DOHH2 (cell line): ENCODE measurements at regions not wholly inside any gene's neighbourhood (a gene's known extent, or its start where the extent isn't known, plus 50 kb on each side); places are given as distances from the start of the nearest gene placed in this dataset.

Source experiments
- H3F3A ChIP-seq: fragments of 200-600 bp; sonication (generic), shearing (Covaris generic); 2 replicates; pipeline ENCODE4 v1.6.0; 2016; ENCODE audit warnings: antibody characterized with exemption, mild to moderate bottlenecking; ENCODE audit not compliant: control insufficient read depth, insufficient read depth
- H3K27ac ChIP-seq: fragments of 200-600 bp; sonication (generic); 2 replicates; pipeline ENCODE4 v1.5.1; 2014; ENCODE audit warnings: low read depth, mild to moderate bottlenecking, low read length, moderate library complexity
- H3K27me3 ChIP-seq: fragments of 200-600 bp; sonication (generic); 2 replicates; pipeline ENCODE4 v1.6.1; 2014; ENCODE audit warnings: mild to moderate bottlenecking, low read length, mixed read lengths; ENCODE audit not compliant: control insufficient read depth
- H3K36me3 ChIP-seq: fragments of 200-600 bp; sonication (generic); 2 replicates; pipeline ENCODE4 v1.6.1; 2014; ENCODE audit warnings: mild to moderate bottlenecking, low read length, moderate library complexity, mixed read lengths; ENCODE audit not compliant: control insufficient read depth
- H3K4me1 ChIP-seq: fragments of 200-600 bp; sonication (generic); 2 replicates; pipeline ENCODE4 v1.6.1; 2014; ENCODE audit warnings: mild to moderate bottlenecking, low read length, mixed read lengths; ENCODE audit not compliant: control insufficient read depth
- H3K4me2 ChIP-seq: fragments of 200-600 bp; sonication (generic); 2 replicates; pipeline ENCODE4 v1.6.0; 2014; ENCODE audit warnings: mild to moderate bottlenecking, low read length, moderate library complexity
- H3K4me3 ChIP-seq: fragments of 200-600 bp; sonication (generic); 2 replicates; pipeline ENCODE4 v1.5.1; 2014; ENCODE audit warnings: mild to moderate bottlenecking, low read length, mixed read lengths
- H3K79me2 ChIP-seq: fragments of 200-600 bp; sonication (generic); 2 replicates; pipeline ENCODE4 v1.6.1; 2014; ENCODE audit warnings: mild to moderate bottlenecking, low read length, mixed read lengths; ENCODE audit not compliant: control insufficient read depth
- H3K9me2 ChIP-seq: fragments of 200-600 bp; sonication (generic); replicated peaks from 2 replicates; pipeline ENCODE4 v1.6.1; 2014; ENCODE audit warnings: mild to moderate bottlenecking, low read length, mixed read lengths; ENCODE audit not compliant: control insufficient read depth
- H3K9me3 ChIP-seq: fragments of 200-600 bp; sonication (generic); 2 replicates; pipeline ENCODE4 v1.6.1; 2014; ENCODE audit warnings: antibody characterized with exemption, low read length, mixed read lengths; ENCODE audit not compliant: control insufficient read depth, insufficient read depth
- H4K20me1 ChIP-seq: fragments of 200-600 bp; sonication (generic); 2 replicates; pipeline ENCODE4 v1.6.0; 2014; ENCODE audit warnings: low read depth, mild to moderate bottlenecking, antibody characterized with exemption, low read length, moderate library complexity; ENCODE audit not compliant: control insufficient read depth, insufficient read depth
- CTCF ChIP-seq: fragments of 200-600 bp; sonication (generic); IDR thresholded peaks from one replicate; pipeline ENCODE4 v1.5.1; 2014; ENCODE audit warnings: antibody characterized with exemption, mild to moderate bottlenecking, low read depth, low read length; ENCODE audit not compliant: poor library complexity, severe bottlenecking
- EZH2phosphoT487 ChIP-seq: fragments of 200-600 bp; sonication (generic); IDR thresholded peaks from 2 replicates; pipeline ENCODE4 v1.6.1; 2017; ENCODE audit warnings: borderline replicate concordance, mild to moderate bottlenecking, antibody characterized with exemption, low read length, moderate library complexity, mixed read lengths

- Histone ChIP-seq H3K9me3 (no peaks in the 10 kb centered on the region; the same call in 1 of the 2 replicates), H3K36me3 (no peaks in the 10 kb centered on the region), H3K4me3 (no peak overlapping the region), H3K4me2 (no peak overlapping the region), H3K79me2 (no peaks in the 10 kb centered on the region), H3K4me1 (no peaks in the 10 kb centered on the region), H3F3A (no peaks in the 10 kb centered on the region), H4K20me1 (no peaks in the 10 kb centered on the region), H3K27me3 (no peaks in the 10 kb centered on the region), H3K27ac (no peak overlapping the region), H3K9me2 (no peaks in the 10 kb centered on the region)
- TF ChIP-seq EZH2phosphoT487 (no peak), CTCF (no peak)
These were observed 820.9 kb upstream of the GRM7 start for GRCh38 chr3:6039971-6040370.

GRCh38 chr3:6041894-6042293, 819.0 kb upstream of the GRM7 start:
- H3K36me3 ChIP-seq = no peaks in the 10 kb centered on the region
- H4K20me1 ChIP-seq = no peaks in the 10 kb centered on the region
- H3K4me1 ChIP-seq = no peaks in the 10 kb centered on the region
- no peaks in the 10 kb centered on the region for H3K27me3 ChIP-seq
- TF ChIP-seq CTCF = no peak
- no peak for TF ChIP-seq EZH2phosphoT487
- H3K4me3 ChIP-seq = no peak overlapping the region
- H3K79me2 ChIP-seq = no peaks in the 10 kb centered on the region
- no peaks in the 10 kb centered on the region for H3K9me2 ChIP-seq
- no peaks in the 10 kb centered on the region; the same call in 1 of the 2 replicates for H3K9me3 ChIP-seq
- H3K27ac ChIP-seq = no peak overlapping the region
- no peaks in the 10 kb centered on the region for H3F3A ChIP-seq
- H3K4me2 ChIP-seq = no peak overlapping the region

GRCh38 chr3:6047016-6047415, 813.9 kb upstream of the GRM7 start:
- no peaks in the 10 kb centered on the region for H3K4me1 ChIP-seq
- no peaks in the 10 kb centered on the region for H3F3A ChIP-seq
- no peaks in the 10 kb centered on the region for H3K9me3 ChIP-seq
- no peaks in the 10 kb centered on the region for H3K27me3 ChIP-seq
- no peak for TF ChIP-seq EZH2phosphoT487
- no peak for TF ChIP-seq CTCF
- H3K36me3 ChIP-seq = no peaks in the 10 kb centered on the region
- no peaks in the 10 kb centered on the region for H4K20me1 ChIP-seq
- no peaks in the 10 kb centered on the region for H3K9me2 ChIP-seq
- H3K4me2 ChIP-seq = no peak overlapping the region
- no peak overlapping the region for H3K27ac ChIP-seq
- no peak overlapping the region for H3K4me3 ChIP-seq
- no peaks in the 10 kb centered on the region for H3K79me2 ChIP-seq

GRCh38 chr3:6060251-6060650, 800.7 kb upstream of the GRM7 start:
- no peaks in the 10 kb centered on the region for H4K20me1 ChIP-seq
- no peaks in the 10 kb centered on the region for H3K27me3 ChIP-seq
- H3K9me2 ChIP-seq = no peaks in the 10 kb centered on the region
- no peaks in the 10 kb centered on the region for H3F3A ChIP-seq
- no peaks in the 10 kb centered on the region for H3K9me3 ChIP-seq
- H3K27ac ChIP-seq = no peak overlapping the region
- H3K4me3 ChIP-seq = no peak overlapping the region
- no peaks in the 10 kb centered on the region for H3K79me2 ChIP-seq
- no peak overlapping the region for H3K4me2 ChIP-seq
- H3K36me3 ChIP-seq = no peaks in the 10 kb centered on the region
- no peaks in the 10 kb centered on the region for H3K4me1 ChIP-seq
- TF ChIP-seq EZH2phosphoT487 (no peak), CTCF (no peak)
